ENCODE measurements at regions not wholly inside any gene's neighbourhood (a gene's known extent, or its start where the extent isn't known, plus 50 kb on each side); places are given as distances from the start of the nearest gene placed in this dataset.

DNA sequence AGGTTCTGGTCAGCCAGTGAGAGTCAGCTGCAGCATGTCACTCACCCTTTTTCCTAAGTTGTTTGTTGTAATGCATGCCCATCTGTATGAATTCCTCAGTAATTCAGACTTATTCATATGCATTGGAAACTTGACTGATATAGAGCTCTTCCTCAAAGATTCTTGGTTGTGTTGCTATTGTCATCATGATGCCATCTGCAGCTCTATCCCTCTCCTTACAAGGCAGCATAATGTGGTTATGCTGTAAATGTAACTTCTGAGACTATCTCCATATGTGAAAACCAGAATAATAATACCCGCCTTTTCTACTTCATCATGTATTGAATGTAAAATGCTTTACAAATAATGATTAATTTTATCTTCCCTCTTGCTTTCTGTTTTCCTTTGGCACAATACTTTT lies 252.6 kb upstream of the MTPN start:
- no peaks in the 10 kb centered on the region for H3K4me1 ChIP-seq
- DNase-seq (no peak), ATAC-seq (no peak)
- H3K4me3 ChIP-seq: no peak overlapping the region
- intact Hi-C loops (cut with DNase I): no loop called here
- TF ChIP-seq, protein P1, sequence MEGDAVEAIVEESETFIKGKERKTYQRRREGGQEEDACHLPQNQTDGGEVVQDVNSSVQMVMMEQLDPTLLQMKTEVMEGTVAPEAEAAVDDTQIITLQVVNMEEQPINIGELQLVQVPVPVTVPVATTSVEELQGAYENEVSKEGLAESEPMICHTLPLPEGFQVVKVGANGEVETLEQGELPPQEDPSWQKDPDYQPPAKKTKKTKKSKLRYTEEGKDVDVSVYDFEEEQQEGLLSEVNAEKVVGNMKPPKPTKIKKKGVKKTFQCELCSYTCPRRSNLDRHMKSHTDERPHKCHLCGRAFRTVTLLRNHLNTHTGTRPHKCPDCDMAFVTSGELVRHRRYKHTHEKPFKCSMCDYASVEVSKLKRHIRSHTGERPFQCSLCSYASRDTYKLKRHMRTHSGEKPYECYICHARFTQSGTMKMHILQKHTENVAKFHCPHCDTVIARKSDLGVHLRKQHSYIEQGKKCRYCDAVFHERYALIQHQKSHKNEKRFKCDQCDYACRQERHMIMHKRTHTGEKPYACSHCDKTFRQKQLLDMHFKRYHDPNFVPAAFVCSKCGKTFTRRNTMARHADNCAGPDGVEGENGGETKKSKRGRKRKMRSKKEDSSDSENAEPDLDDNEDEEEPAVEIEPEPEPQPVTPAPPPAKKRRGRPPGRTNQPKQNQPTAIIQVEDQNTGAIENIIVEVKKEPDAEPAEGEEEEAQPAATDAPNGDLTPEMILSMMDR (IDR thresholded peaks at IDR 0.05): no peak
- no peak overlapping the region for H3K27ac ChIP-seq
- no peaks in the 10 kb centered on the region for H3K27me3 ChIP-seq
- H3K36me3 ChIP-seq: no peaks in the 10 kb centered on the region
- peaks cover 0 to 29% of the 10 kb centered on the region in 2 donors for H3K9me3 ChIP-seq

DNA sequence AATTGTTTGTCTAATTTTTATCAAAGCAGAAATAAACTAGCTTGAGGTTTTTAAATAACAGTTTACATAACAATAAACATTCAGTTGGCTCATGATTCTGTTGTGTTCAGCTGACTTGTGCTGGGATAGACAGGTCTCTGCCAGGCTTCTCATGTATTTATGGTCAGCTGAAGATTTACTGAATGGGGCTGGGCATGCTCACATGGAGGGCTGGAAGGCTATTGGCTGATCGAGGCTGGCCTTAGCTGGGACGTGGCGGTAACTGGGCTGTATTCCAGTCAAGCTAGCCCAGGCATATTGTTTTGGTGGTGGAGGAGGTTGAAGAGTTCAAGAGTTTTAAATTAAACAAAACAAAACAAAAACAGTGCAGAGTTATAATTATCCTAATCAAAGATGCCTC lies 251.0 kb upstream of the MTPN start:
- no peak overlapping the region for H3K4me3 ChIP-seq
- H3K27ac ChIP-seq: no peak overlapping the region
- H3K27me3 ChIP-seq: no peaks in the 10 kb centered on the region
- intact Hi-C loops (cut with DNase I): no loop called here
- ATAC-seq (no peak), DNase-seq (peak in 2 of 4 donors; percentile 55 to 76)
- TF ChIP-seq, protein P1 (IDR thresholded peaks at IDR 0.05): no peak
- H3K4me1 ChIP-seq: no peaks in the 10 kb centered on the region
- H3K36me3 ChIP-seq: no peaks in the 10 kb centered on the region
- H3K9me3 ChIP-seq: peaks cover 0 to 30% of the 10 kb centered on the region in 2 donors

DNA sequence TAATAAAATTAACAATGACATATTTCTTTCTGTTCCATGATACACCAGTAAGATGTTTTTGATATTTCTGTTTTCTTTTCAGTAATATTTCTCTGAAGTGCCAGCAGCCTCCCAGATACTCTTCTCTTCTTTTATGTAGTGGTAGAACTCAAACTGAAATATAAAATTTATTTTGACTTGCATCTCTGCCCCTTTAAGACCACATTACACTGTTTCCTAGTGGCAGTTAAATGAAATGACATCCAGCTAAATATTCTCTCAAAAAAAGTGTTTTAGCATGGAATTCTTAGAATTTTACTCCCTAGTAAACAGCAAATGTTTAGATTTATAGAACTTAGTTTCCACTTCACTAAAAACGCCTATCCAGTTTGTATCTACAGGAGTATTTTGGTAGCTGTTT lies 237.2 kb upstream of the MTPN start:
- intact Hi-C loops (cut with DNase I): no loop called here
- Histone ChIP-seq H3K4me1 (no peaks in the 10 kb centered on the region), H3K36me3 (no peaks in the 10 kb centered on the region), H3K9me3 (peaks cover 0 to 6% of the 10 kb centered on the region in 2 donors), H3K4me3 (no peak overlapping the region), H3K27ac (no peak overlapping the region), H3K27me3 (no peaks in the 10 kb centered on the region)
- TF ChIP-seq, protein P1 (IDR thresholded peaks at IDR 0.05): no peak
- ATAC-seq: no peak
- no peak for DNase-seq

DNA sequence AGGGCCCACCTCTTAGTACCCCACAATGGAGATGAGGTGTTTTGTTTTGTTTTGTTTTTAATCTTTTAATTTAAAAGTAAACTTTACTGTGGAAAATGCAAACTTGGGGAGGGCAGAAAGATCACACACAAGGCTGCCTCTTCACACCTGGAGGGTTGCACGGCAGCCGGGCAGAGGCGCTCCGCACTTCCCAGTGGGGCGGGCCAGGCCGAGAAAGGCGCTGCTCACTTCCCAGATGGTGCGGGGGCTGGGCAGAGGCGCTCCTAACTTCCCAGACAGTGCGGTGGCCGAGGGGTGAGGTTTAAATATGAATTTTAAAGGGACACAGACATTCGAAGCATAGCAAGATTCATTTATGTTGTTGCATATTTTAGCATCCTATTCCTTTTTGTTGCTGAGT lies 235.9 kb upstream of the MTPN start:
- Histone ChIP-seq H3K4me1 (no peaks in the 10 kb centered on the region), H3K9me3 (peaks cover 0 to 6% of the 10 kb centered on the region in 2 donors), H3K4me3 (no peak overlapping the region), H3K27me3 (no peaks in the 10 kb centered on the region), H3K27ac (no peak overlapping the region), H3K36me3 (no peaks in the 10 kb centered on the region)
- intact Hi-C loops (cut with DNase I): no loop called here
- TF ChIP-seq, protein P1 (IDR thresholded peaks at IDR 0.05): no peak
- ATAC-seq: no peak
- DNase-seq: no peak

DNA sequence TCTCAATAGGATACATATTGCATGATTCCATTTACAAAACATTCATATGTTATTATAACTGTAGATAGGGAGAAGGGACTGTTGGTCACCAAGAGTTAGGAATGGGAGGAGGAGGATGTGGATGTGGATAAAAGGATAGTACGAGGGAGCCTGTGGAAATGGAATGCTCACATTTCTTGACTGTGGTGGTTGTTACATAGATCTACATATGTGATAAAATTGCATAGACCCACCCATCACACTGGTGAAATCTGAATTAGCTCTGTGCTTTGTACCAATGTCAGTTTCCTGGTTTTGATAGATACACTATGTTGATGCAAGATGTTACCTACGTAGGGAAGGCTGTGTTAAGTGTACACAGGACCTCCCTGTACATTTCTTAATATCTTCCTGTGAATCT lies 233.5 kb upstream of the MTPN start:
- DNase-seq (no peak), ATAC-seq (no peak)
- TF ChIP-seq, protein P1 (IDR thresholded peaks at IDR 0.05): no peak
- Histone ChIP-seq H3K27ac (no peak overlapping the region), H3K36me3 (no peaks in the 10 kb centered on the region), H3K9me3 (peaks cover 0 to 5% of the 10 kb centered on the region in 2 donors), H3K27me3 (no peaks in the 10 kb centered on the region), H3K4me1 (no peaks in the 10 kb centered on the region), H3K4me3 (no peak overlapping the region)
- intact Hi-C loops (cut with DNase I): no loop called here

All from left lung (tissue), 4 donors.